Loucy (cell line): ENCODE measurements at regions not wholly inside any gene's neighbourhood (a gene's known extent, or its start where the extent isn't known, plus 50 kb on each side); places are given as distances from the start of the nearest gene placed in this dataset.

Source experiments
- H2AFZ ChIP-seq: fragments of 200-600 bp; sonication (generic); 2 replicates; pipeline ENCODE4 v1.6.0; 2016; ENCODE audit warnings: antibody characterized with exemption, mild to moderate bottlenecking, low read length, moderate library complexity
- H3F3A ChIP-seq: fragments of 200-600 bp; 2 replicates; pipeline ENCODE4 v1.6.0; 2016; ENCODE audit warnings: antibody characterized with exemption, low read depth, mild to moderate bottlenecking
- H3K27me3 ChIP-seq: fragments of 200-600 bp; sonication (generic); 2 replicates; pipeline ENCODE4 v1.6.1; 2014; ENCODE audit warnings: low read length, mild to moderate bottlenecking; ENCODE audit not compliant: insufficient read depth, poor library complexity, severe bottlenecking
- H3K36me3 ChIP-seq: fragments of 200-600 bp; sonication (generic); 2 replicates; pipeline ENCODE4 v1.6.1; 2016; ENCODE audit warnings: low read length; ENCODE audit not compliant: insufficient read depth
- H3K4me1 ChIP-seq: fragments of 200-600 bp; sonication (generic); 2 replicates; pipeline ENCODE4 v1.5.1; 2014; ENCODE audit warnings: low read length, mild to moderate bottlenecking; ENCODE audit not compliant: insufficient read depth, poor library complexity, severe bottlenecking
- H3K4me2 ChIP-seq: fragments of 200-600 bp; sonication (generic); 2 replicates; pipeline ENCODE4 v1.6.0; 2014; ENCODE audit warnings: antibody characterized with exemption, low read length, low read depth, mild to moderate bottlenecking; ENCODE audit not compliant: poor library complexity, severe bottlenecking
- H3K4me3 ChIP-seq: fragments of 200-600 bp; sonication (generic); 2 replicates; pipeline ENCODE4 v1.5.1; 2014; ENCODE audit warnings: low read length, mild to moderate bottlenecking, mixed read lengths; ENCODE audit not compliant: poor library complexity, severe bottlenecking
- H3K79me2 ChIP-seq: fragments of 200-600 bp; sonication (generic); 2 replicates; pipeline ENCODE4 v1.6.1; 2014; ENCODE audit warnings: low read length; ENCODE audit not compliant: insufficient read depth
- H3K9ac ChIP-seq: fragments of 200-600 bp; sonication (generic); 2 replicates; pipeline ENCODE4 v1.6.0; 2014; ENCODE audit warnings: mild to moderate bottlenecking, low read depth, low read length, moderate library complexity; ENCODE audit not compliant: poor library complexity, severe bottlenecking
- H3K9me2 ChIP-seq: fragments of 200-600 bp; sonication (generic); replicated peaks from 2 replicates; pipeline ENCODE4 v1.6.1; 2016; ENCODE audit warnings: low read depth, low read length, mixed read lengths
- H3K9me3 ChIP-seq: fragments of 200-600 bp; sonication (generic); 2 replicates; pipeline ENCODE4 v1.6.1; 2014; ENCODE audit warnings: mild to moderate bottlenecking, antibody characterized with exemption, low read length, low read depth; ENCODE audit not compliant: insufficient read depth
- H4K20me1 ChIP-seq: fragments of 200-600 bp; sonication (generic); 2 replicates; pipeline ENCODE4 v1.6.0; 2014; ENCODE audit warnings: antibody characterized with exemption, low read length, mild to moderate bottlenecking; ENCODE audit not compliant: insufficient read depth, poor library complexity, severe bottlenecking
- EZH2phosphoT487 ChIP-seq: fragments of 200-600 bp; IDR thresholded peaks from 2 replicates; pipeline ENCODE4 v1.6.1; 2018; ENCODE audit warnings: antibody characterized with exemption, mild to moderate bottlenecking, moderate library complexity, borderline replicate concordance
- TF ChIP-seq, protein P1 (sequence below): fragments of 200-600 bp; sonication (generic); conservative IDR thresholded peaks from 2 replicates; pipeline ENCODE4 v1.5.1; 2014; ENCODE audit warnings: mild to moderate bottlenecking, antibody characterized with exemption, low read length

DNA sequence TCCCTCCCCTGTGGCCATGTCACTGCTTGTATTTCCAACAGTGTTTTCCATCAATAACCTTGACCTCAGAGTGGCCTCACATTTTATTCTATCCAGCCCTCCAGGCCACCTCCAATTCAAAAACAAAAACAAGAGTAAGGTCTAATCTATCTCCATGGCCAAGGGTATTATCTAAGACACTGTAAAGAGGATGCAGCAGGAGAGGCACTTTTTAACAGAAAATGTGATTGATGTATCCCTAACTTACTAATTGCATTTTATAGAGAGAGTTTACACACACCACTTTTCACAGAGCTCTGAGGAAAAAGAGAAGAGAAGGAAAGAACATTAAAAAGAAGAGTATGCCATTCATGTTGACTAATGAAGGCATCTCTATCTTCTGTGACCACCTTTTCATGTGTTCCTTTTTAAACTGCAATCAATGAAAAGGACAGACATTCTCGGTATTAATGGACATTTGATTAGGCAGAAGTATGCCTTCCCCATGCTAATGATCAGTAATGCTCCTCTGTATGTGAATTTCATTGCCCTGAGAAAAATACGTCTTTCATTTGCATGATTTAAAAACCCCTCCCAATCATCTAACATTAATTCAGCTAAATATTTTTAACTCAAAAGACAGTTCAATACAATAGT lies 653.3 kb upstream of the POU3F3 start:
- H3K9me3 ChIP-seq: no peaks in the 10 kb centered on the region
- H3K4me3 ChIP-seq: no peak overlapping the region
- H3K9ac ChIP-seq: no peak overlapping the region
- no peaks in the 10 kb centered on the region for H3K27me3 ChIP-seq
- H3K4me1 ChIP-seq: no peaks in the 10 kb centered on the region
- H3K36me3 ChIP-seq: no peaks in the 10 kb centered on the region
- H3F3A ChIP-seq: no peaks in the 10 kb centered on the region
- H3K79me2 ChIP-seq: no peaks in the 10 kb centered on the region
- no peak overlapping the region for H3K4me2 ChIP-seq
- H3K9me2 ChIP-seq: no peaks in the 10 kb centered on the region
- TF ChIP-seq, protein P1, sequence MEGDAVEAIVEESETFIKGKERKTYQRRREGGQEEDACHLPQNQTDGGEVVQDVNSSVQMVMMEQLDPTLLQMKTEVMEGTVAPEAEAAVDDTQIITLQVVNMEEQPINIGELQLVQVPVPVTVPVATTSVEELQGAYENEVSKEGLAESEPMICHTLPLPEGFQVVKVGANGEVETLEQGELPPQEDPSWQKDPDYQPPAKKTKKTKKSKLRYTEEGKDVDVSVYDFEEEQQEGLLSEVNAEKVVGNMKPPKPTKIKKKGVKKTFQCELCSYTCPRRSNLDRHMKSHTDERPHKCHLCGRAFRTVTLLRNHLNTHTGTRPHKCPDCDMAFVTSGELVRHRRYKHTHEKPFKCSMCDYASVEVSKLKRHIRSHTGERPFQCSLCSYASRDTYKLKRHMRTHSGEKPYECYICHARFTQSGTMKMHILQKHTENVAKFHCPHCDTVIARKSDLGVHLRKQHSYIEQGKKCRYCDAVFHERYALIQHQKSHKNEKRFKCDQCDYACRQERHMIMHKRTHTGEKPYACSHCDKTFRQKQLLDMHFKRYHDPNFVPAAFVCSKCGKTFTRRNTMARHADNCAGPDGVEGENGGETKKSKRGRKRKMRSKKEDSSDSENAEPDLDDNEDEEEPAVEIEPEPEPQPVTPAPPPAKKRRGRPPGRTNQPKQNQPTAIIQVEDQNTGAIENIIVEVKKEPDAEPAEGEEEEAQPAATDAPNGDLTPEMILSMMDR: no peak
- no peak for TF ChIP-seq EZH2phosphoT487
- H4K20me1 ChIP-seq: no peaks in the 10 kb centered on the region
- no peak overlapping the region for H2AFZ ChIP-seq

DNA sequence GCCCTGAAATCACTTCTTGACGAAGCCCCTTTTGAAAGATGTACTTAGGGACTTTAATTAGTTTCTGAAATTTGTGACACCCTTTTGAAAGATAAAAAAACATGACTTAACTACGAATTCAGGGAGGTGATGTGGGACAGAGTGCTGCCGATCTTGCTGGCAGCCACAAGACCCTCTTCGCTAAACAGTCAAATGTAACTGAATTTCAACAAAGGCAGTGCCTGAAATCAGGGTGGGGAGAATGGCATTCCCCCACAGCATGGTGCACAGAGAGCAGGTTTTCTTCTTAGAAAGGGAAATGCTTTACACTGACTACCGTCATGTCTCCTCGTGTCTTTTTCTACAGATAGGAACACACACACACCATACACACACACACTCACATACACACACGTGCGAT lies 640.2 kb upstream of the POU3F3 start:
- Histone ChIP-seq H3K9ac (no peak overlapping the region), H3K79me2 (no peaks in the 10 kb centered on the region)
- TF ChIP-seq, protein P1: no peak
- TF ChIP-seq EZH2phosphoT487: no peak

DNA sequence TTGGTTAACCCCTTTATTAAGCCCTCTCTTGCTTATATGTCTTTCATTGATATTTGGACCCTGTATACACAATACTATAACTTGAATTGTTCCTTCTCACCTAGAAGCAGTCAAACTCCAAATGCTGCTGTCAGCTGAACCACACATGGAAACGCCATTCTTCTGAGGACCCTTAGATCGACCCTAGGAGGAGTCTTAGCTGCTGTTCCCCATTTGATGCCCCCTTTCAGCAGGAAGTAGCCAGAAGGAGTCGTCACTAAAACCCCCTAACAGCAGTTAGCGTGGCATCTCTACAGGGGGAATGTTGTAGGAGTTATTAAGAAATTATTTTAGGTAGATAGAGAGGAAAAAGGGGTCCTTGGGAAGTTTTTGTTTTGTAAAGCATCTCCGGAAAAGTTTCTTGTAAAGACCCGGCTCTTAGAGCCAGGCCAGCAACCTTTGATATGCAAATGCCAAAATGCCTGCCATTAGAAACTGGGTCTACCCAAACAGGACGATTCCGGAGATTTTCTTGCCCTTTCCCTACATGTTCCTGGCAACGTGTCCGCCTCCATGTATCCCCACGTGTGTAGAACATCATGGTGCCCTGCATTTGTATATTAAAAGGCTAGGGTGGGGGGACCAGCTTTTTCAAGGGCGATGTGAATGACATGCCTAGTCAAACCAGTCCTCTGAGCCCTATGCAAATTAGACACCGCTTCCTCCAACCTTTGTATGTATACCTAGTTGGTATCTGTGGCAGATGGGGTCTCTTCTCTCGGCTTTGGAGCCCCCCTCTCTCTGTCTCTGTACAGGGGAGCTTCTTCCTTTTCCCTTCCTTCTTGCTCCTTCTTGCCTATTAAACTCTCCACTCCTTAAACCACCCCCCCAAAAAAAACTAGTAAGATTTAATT lies 638.4 kb upstream of the POU3F3 start:
- Histone ChIP-seq H4K20me1 (no peaks in the 10 kb centered on the region), H3K9ac (no peak overlapping the region)

More for the DNA sequence above, 640.2 kb upstream of the POU3F3 start:
- Histone ChIP-seq H3K9me3 (no peaks in the 10 kb centered on the region), H3K9me2 (no peaks in the 10 kb centered on the region), H3F3A (no peaks in the 10 kb centered on the region), H3K4me1 (no peaks in the 10 kb centered on the region), H3K27me3 (no peaks in the 10 kb centered on the region), H3K36me3 (no peaks in the 10 kb centered on the region), H3K4me3 (no peak overlapping the region), H3K4me2 (no peak overlapping the region), H4K20me1 (no peaks in the 10 kb centered on the region), H2AFZ (no peak overlapping the region)

More for the DNA sequence above, 638.4 kb upstream of the POU3F3 start:
- H3K79me2 ChIP-seq: no peaks in the 10 kb centered on the region
- TF ChIP-seq, protein P1: no peak
- TF ChIP-seq EZH2phosphoT487: no peak
- H2AFZ ChIP-seq: no peak overlapping the region
- no peaks in the 10 kb centered on the region for H3K4me1 ChIP-seq
- H3K4me3 ChIP-seq: no peak overlapping the region
- no peaks in the 10 kb centered on the region for H3K36me3 ChIP-seq
- no peaks in the 10 kb centered on the region for H3K9me2 ChIP-seq
- H3K27me3 ChIP-seq: no peaks in the 10 kb centered on the region
- H3F3A ChIP-seq: no peaks in the 10 kb centered on the region
- H3K9me3 ChIP-seq: no peaks in the 10 kb centered on the region
- no peak overlapping the region for H3K4me2 ChIP-seq
